Activated T-helper 2 cell treated with anti-CD3 and anti-CD28 coated beads, Interferon-gamma antibody, Interleukin-2, Interleukin-4, amounts not matched to agents 10 μg/mL and 5 μg/mL and 100 μg/mL, durations not matched to agents 14 hours and 24 hours and 36 hours (primary cell): ENCODE measurements at regions not wholly inside any gene's neighbourhood (a gene's known extent, or its start where the extent isn't known, plus 50 kb on each side); places are given as distances from the start of the nearest gene placed in this dataset.

Experiments
- DNase-seq: peaks from one replicate; pipeline ENCODE4 v3.0.0; 2021; ENCODE audit warnings: low spot score
- H3K27ac Mint-ChIP-seq: one replicate; pipeline ENCODE4 v1.8.0; 2021; ENCODE audit warnings: mixed read lengths
- H3K27me3 Mint-ChIP-seq: one replicate; pipeline ENCODE4 v1.8.0; 2021; ENCODE audit warnings: low read depth, mixed read lengths
- H3K36me3 Mint-ChIP-seq: one replicate; pipeline ENCODE4 v1.8.0; 2021; ENCODE audit warnings: low read depth, mixed read lengths
- H3K4me1 Mint-ChIP-seq: one replicate; pipeline ENCODE4 v1.8.0; 2021; ENCODE audit warnings: low read depth, mixed read lengths
- H3K4me3 Mint-ChIP-seq: one replicate; pipeline ENCODE4 v1.8.0; 2021; ENCODE audit warnings: low read depth, mild to moderate bottlenecking, moderate library complexity, mixed read lengths
- H3K9me3 Mint-ChIP-seq: one replicate; pipeline ENCODE4 v1.8.0; 2021; ENCODE audit warnings: mixed read lengths
- intact Hi-C: fragments of 100-400 bp; cut with micrococcal nuclease; formaldehyde crosslinking; loops from one replicate; pipeline ENCODE4 v1.15.1; 2023

DNA sequence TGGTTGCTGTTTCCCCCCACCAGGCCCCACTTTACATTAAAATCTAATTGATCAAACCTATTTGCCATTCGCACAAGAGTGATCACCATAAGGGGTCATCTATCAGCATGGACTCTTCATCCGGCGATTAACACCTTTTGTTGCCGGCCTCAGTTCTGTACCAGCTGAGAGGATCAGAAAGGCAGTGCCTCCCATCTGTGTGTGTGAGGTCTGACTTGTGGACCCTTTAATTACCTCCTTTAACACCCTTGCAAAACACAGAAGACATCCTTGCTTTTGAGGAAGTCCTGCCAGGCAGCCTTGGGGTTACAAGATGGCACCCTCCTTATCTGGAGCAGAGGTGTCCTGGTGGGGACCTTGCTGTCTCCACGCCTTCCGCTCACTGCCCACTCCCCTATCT is 77.2 kb upstream of the IRX3 start:
- H3K9me3 Mint-ChIP-seq = no peaks in the 10 kb centered on the region
- intact Hi-C loops = no loop called here
- H3K36me3 Mint-ChIP-seq = no peaks in the 10 kb centered on the region
- no peak overlapping the region for H3K27ac Mint-ChIP-seq
- DNase-seq = no peak
- H3K4me3 Mint-ChIP-seq = no peak overlapping the region
- peaks cover 16% of the 10 kb centered on the region for H3K27me3 Mint-ChIP-seq
- H3K4me1 Mint-ChIP-seq = no peaks in the 10 kb centered on the region

DNA sequence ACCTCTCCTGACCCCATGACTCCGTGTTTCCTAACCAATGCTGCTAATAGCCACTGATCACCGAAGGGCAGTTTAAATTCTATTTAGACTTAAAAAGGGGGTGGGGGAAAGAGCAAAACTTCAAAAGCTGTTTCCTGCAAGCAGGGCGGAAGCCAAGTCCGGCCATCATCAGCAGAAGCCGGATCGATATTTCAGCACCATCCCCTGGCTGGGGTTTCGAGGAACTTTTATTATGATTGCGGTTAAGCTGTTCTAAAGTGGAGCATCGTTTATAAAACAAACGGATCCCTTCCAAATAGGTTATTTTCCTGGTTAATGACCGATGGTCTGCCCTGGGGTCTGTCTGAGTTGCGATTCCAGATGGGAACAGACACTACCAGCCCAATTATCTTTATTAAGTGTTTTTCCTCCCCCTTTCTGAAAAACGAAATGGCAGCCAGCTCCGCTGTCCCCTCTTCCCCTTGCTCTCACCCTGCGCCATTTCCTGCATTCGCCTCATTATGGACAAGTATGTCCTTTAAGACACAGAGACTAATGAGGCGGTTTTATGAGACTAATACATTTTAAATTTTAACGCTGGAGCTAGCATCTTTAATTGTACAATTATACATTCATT is 76.1 kb upstream of the IRX3 start:
- Mint-ChIP-seq H3K9me3 (no peaks in the 10 kb centered on the region), H3K4me1 (no peaks in the 10 kb centered on the region), H3K4me3 (no peak overlapping the region), H3K36me3 (no peaks in the 10 kb centered on the region), H3K27ac (no peak overlapping the region), H3K27me3 (peaks cover 16% of the 10 kb centered on the region)
- DNase-seq = no peak
- intact Hi-C loops = no loop called here

- H3K9me3 Mint-ChIP-seq = no peaks in the 10 kb centered on the region
- intact Hi-C loops = no loop called here
- no peak overlapping the region for H3K4me3 Mint-ChIP-seq
- no peaks in the 10 kb centered on the region for H3K4me1 Mint-ChIP-seq
- H3K27ac Mint-ChIP-seq = no peak overlapping the region
- H3K36me3 Mint-ChIP-seq = no peaks in the 10 kb centered on the region
- peaks cover 16% of the 10 kb centered on the region for H3K27me3 Mint-ChIP-seq
- DNase-seq = no peak
These were observed 74.7 kb upstream of the IRX3 start for GRCh38 chr16:54361246-54361645.

DNA sequence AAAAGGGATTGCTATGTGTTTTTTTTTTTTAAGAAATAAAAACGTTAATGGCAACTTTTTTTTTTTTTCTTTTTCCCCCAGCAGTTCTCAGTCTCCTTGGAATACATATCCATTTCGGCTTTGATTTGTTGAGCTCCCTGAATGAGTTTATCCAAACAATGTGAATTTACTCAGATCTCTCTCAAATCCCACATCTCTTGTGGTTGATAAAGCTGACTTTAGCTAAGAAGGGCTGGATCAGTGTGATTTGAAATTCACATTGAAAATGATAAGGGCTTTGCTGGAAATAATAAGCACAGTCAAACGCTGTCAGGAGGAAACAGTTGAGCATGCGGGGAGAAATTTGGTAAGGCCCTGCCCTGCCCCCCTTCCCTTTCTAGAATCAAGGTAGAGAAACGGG is 74.1 kb upstream of the IRX3 start:
- no peak for DNase-seq
- no peak overlapping the region for H3K27ac Mint-ChIP-seq
- H3K4me3 Mint-ChIP-seq = no peak overlapping the region
- no peaks in the 10 kb centered on the region for H3K9me3 Mint-ChIP-seq
- intact Hi-C loops = no loop called here
- no peaks in the 10 kb centered on the region for H3K36me3 Mint-ChIP-seq
- no peaks in the 10 kb centered on the region for H3K4me1 Mint-ChIP-seq
- H3K27me3 Mint-ChIP-seq = peaks cover 16% of the 10 kb centered on the region

DNA sequence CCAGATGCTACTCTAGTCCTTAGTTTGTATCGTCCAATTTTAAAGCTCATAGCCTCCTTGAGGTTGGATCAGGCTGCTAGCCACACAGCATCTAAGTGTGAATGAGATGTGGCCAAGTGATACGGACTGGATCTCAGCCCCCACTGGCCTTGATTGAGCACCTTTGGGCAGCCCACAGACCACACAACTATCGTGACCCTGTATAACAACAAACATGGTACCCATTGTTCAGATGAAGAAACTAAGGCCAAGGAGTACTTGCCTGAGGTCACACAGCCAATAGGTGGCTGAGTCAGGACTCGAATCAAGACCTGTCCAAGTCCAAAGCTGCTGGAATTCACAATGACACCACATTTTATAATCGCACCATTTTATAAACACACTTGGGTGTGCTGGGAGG is 73.0 kb upstream of the IRX3 start:
- no peak overlapping the region for H3K4me3 Mint-ChIP-seq
- no peak overlapping the region for H3K27ac Mint-ChIP-seq
- H3K9me3 Mint-ChIP-seq = peaks cover 4% of the 10 kb centered on the region
- H3K27me3 Mint-ChIP-seq = peaks cover 16% of the 10 kb centered on the region
- peaks cover 2% of the 10 kb centered on the region for H3K4me1 Mint-ChIP-seq
- DNase-seq = no peak
- no peaks in the 10 kb centered on the region for H3K36me3 Mint-ChIP-seq
- intact Hi-C loops = no loop called here

DNA sequence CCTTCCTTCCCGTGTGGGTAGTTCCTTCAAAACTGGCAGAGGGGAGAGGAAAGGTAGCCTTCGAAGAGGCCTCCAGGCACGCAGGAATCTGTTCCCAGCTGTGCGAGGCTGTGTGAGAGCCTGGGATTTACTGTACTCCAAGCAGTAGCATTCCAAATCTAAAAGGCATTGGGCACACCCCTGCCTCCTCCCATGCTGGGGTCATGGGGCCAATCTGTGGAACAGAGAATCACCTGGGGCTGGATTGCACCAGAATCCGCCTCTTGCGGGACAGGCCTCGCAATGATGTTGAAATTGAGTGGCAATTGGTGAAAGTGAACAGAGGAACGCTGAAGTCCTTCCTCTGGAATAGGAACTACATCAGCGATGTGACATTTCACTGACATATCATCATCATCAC is 72.5 kb upstream of the IRX3 start:
- DNase-seq = no peak
- peaks cover 6% of the 10 kb centered on the region for H3K9me3 Mint-ChIP-seq
- H3K36me3 Mint-ChIP-seq = no peaks in the 10 kb centered on the region
- H3K4me3 Mint-ChIP-seq = no peak overlapping the region
- H3K27me3 Mint-ChIP-seq = peaks cover 16% of the 10 kb centered on the region
- H3K27ac Mint-ChIP-seq = no peak overlapping the region
- intact Hi-C loops = no loop called here
- peaks cover 2% of the 10 kb centered on the region for H3K4me1 Mint-ChIP-seq

GRCh38 chr16:54356391-54356790 is 69.8 kb upstream of the IRX3 start:
- intact Hi-C loops = no loop called here

DNA sequence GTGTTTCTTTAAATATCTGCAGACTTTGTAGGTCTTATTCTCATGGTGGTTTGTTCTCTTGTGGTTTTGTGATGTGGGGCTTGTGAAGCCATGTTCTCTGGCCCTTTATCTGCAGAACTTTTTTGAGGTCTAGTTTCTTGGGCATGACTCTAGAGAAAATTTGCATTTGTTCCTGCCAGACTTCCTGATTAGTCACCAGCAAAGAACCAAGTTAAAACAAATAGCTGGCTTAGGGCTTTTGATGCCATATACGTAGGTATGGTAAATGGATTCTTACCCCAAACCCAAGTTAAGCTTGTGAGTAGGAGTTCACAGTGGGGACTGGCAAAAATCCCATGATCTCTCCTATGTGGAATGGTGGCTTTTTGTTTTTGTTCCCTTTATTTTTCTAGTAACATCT is 68.7 kb upstream of the IRX3 start:
- Mint-ChIP-seq H3K4me3 (no peak overlapping the region), H3K27me3 (no peaks in the 10 kb centered on the region), H3K4me1 (peaks cover 2% of the 10 kb centered on the region), H3K36me3 (no peaks in the 10 kb centered on the region), H3K9me3 (peaks cover 9% of the 10 kb centered on the region), H3K27ac (no peak overlapping the region)
- DNase-seq = no peak
- intact Hi-C loops = no loop called here

More at GRCh38 chr16:54356391-54356790, 69.8 kb upstream of the IRX3 start:
- Mint-ChIP-seq H3K27ac (no peak overlapping the region), H3K4me3 (no peak overlapping the region), H3K9me3 (peaks cover 9% of the 10 kb centered on the region), H3K27me3 (peaks cover 4% of the 10 kb centered on the region), H3K36me3 (no peaks in the 10 kb centered on the region), H3K4me1 (peaks cover 2% of the 10 kb centered on the region)
- DNase-seq = no peak

DNA sequence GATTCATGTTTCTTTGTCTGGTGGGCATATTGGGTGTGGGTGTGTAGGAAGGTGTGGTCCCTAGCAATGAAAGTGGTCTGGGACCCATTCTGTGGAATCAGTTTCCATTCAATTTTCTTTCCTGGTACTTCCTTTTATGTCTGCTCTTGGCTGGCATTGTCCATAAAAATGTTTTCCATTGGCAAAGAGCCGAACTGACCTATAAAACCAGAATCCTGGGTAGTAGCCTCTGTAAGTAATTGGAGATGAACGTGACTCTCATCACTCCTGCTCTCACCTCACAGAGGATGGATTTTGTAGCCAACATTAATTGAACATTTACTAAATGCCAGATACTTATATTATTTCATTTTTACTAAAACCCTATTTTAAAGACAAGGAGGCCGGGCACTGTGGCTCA is 66.5 kb upstream of the IRX3 start:
- Mint-ChIP-seq H3K36me3 (no peaks in the 10 kb centered on the region), H3K4me1 (peaks cover 2% of the 10 kb centered on the region), H3K4me3 (no peak overlapping the region), H3K27ac (no peak overlapping the region), H3K9me3 (peaks cover 9% of the 10 kb centered on the region), H3K27me3 (no peaks in the 10 kb centered on the region)
- DNase-seq = no peak
- intact Hi-C loops = no loop called here

DNA sequence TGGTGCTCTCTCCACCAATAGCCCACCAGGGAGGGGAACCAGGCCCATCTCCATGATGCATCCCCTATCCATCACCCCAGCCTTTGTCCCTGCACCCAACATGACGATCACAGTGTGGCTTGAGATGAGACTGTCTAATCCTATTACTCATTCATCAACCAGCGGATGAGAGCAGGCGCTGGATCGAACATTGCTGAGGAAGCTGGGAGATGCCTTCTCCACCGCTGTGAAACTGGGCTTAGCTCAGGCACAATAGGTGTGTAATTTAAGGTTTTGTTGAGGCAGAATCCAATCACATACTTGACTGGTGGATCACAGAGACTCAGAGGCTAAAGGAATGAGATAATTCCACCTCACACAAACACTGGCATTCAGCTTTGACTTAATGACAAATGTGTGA is 64.6 kb upstream of the IRX3 start:
- H3K4me3 Mint-ChIP-seq = no peak overlapping the region
- H3K4me1 Mint-ChIP-seq = peaks cover 2% of the 10 kb centered on the region
- intact Hi-C loops = no loop called here
- no peaks in the 10 kb centered on the region for H3K36me3 Mint-ChIP-seq
- H3K9me3 Mint-ChIP-seq = peaks cover 9% of the 10 kb centered on the region
- DNase-seq = no peak
- no peaks in the 10 kb centered on the region for H3K27me3 Mint-ChIP-seq
- H3K27ac Mint-ChIP-seq = no peak overlapping the region

DNA sequence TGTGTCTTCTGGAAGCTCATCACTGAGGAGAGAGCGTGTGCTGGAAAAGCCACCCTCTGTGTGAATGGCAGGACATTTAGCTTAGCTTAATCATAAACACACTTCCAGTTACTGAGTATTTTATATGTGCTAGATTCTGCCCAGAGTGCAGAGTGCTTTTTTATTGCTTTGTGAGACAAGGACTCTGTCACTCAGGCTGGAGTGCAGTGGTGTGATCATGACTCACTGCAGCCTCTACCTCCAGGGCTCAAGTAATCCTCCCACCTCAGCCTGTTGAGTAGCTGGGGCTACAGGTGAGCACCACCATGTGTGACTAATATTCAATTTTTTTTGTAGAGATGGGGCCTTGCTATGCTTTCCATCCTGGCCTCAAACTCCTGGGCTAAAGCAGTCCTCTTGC is 61.4 kb upstream of the IRX3 start:
- Mint-ChIP-seq H3K27ac (no peak overlapping the region), H3K4me1 (no peaks in the 10 kb centered on the region), H3K27me3 (no peaks in the 10 kb centered on the region), H3K4me3 (no peak overlapping the region), H3K9me3 (no peaks in the 10 kb centered on the region), H3K36me3 (no peaks in the 10 kb centered on the region)
- DNase-seq = no peak
- intact Hi-C loops = no loop called here

- Mint-ChIP-seq H3K27me3 (no peaks in the 10 kb centered on the region), H3K27ac (no peak overlapping the region), H3K9me3 (no peaks in the 10 kb centered on the region), H3K4me3 (no peak overlapping the region), H3K4me1 (no peaks in the 10 kb centered on the region), H3K36me3 (no peaks in the 10 kb centered on the region)
- DNase-seq = no peak
- intact Hi-C loops = no loop called here
These were observed 59.5 kb upstream of the IRX3 start for GRCh38 chr16:54346041-54346440.

DNA sequence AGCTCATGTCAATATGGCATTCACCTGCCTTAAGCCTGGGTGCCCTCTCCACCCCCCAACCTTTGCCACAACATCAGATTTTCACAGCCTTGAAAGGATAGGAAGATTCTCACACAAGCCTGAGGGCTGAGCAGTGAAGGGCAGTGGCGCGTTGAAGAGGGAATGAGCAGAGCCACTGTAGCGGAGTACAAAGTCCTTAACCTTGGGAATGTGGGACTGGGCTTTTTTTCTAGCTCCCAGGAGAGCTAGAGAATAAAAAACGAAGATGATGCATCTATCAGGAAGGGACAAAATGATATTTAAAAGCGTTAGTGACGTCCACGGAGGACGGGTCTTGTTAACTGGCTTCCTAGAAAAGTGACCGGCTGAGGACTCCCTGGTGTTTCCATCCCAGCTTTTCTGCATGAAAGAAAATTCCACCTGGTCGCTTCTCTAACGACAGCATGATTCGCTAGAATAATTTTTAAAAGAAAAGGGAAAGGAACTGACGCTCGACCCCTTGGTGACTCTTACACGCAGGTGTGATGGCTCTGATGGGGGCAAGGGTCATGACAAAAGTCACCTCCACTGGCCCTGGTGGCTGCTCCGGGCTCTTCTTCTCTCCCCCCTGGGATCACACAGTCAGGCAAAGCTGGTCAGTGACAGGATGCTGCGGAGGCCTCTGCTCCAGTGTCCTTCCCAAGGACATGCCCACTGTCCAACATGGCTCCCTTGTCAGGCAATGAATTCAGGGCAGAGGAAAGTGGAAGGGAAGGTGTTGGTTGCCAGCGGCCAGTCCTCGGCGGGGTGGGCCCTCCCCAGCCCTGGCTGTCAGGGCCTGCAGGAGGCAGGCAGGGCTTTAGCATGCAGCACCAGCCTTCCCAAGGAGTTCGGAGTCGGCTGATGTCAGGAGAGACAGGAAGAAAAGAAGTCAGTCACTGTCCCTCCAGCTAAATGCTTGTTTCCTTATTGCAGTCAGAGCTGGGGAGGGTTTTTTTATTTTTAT is 58.4 kb upstream of the IRX3 start:
- no peak overlapping the region for H3K27ac Mint-ChIP-seq
- no peak for DNase-seq
- intact Hi-C loops = no loop called here
- H3K9me3 Mint-ChIP-seq = no peaks in the 10 kb centered on the region
- no peaks in the 10 kb centered on the region for H3K36me3 Mint-ChIP-seq
- H3K4me1 Mint-ChIP-seq = no peaks in the 10 kb centered on the region
- no peaks in the 10 kb centered on the region for H3K27me3 Mint-ChIP-seq
- H3K4me3 Mint-ChIP-seq = no peak overlapping the region
